Cardiac septum (tissue), 1 donor: ENCODE measurements at regions not wholly inside any gene's neighbourhood (a gene's known extent, or its start where the extent isn't known, plus 50 kb on each side); places are given as distances from the start of the nearest gene placed in this dataset.
"Not testable (repeated sequence)": the region's sequence is repeated elsewhere in the genome, so short reads cannot be mapped to it uniquely, and the experiment has no call there.

ENCODE experiments used
- DNase-seq: peaks from one replicate; pipeline ENCODE4 v3.0.0-alpha.2; 2020; ENCODE audit warnings: low spot score
- intact Hi-C: fragments of 100-400 bp; cut with DNase I; formaldehyde crosslinking; loops from one replicate; pipeline ENCODE4 v1.14.0; 2022
- donor health status: DM: no; HTN: no; CAD: no.

- intact Hi-C loops, DNase-seq: not testable (repeated sequence)
Measured at GRCh38 chr15:20279056-20279455, 262.5 kb downstream of the GOLGA6L6 start.

GRCh38 chr15:20278376-20278775 lies 263.2 kb downstream of the GOLGA6L6 start:
- DNase-seq = peak; percentile 54
- intact Hi-C loops = not testable (repeated sequence)

GRCh38 chr15:20277451-20277850 lies 264.1 kb downstream of the GOLGA6L6 start:
- intact Hi-C loops = not testable (repeated sequence)
- peak; percentile 41 for DNase-seq

- intact Hi-C loops = not testable (repeated sequence)
- DNase-seq = peak; percentile 76
Measured at GRCh38 chr15:20276312-20277114, 265.1 kb downstream of the GOLGA6L6 start.

GRCh38 chr15:20275373-20275967 lies 266.1 kb downstream of the GOLGA6L6 start:
- intact Hi-C loops = not testable (repeated sequence)
- peak; percentile 44 for DNase-seq

- intact Hi-C loops = no loop called here
- DNase-seq = no peak
Measured at GRCh38 chr15:20272422-20273184, 269.0 kb downstream of the GOLGA6L6 start.

GRCh38 chr15:20271647-20272046 lies 270.0 kb downstream of the GOLGA6L6 start:
- intact Hi-C loops = no loop called here
- DNase-seq = no peak

GRCh38 chr15:20269956-20270355 lies 271.6 kb downstream of the GOLGA6L6 start:
- intact Hi-C loops, DNase-seq: not testable (repeated sequence)

- DNase-seq, intact Hi-C loops: not testable (repeated sequence)
Measured at GRCh38 chr15:20267996-20268395, 273.6 kb downstream of the GOLGA6L6 start.

- intact Hi-C loops, DNase-seq: not testable (repeated sequence)
Measured at GRCh38 chr15:20267051-20267730, 274.4 kb downstream of the GOLGA6L6 start.

GRCh38 chr15:20265710-20266109 lies 275.9 kb downstream of the GOLGA6L6 start:
- DNase-seq, intact Hi-C loops: not testable (repeated sequence)

- DNase-seq, intact Hi-C loops: not testable (repeated sequence)
Measured at GRCh38 chr15:20261321-20262280, 280.0 kb downstream of the GOLGA6L6 start.

GRCh38 chr15:20260650-20261049 lies 280.9 kb downstream of the GOLGA6L6 start:
- DNase-seq, intact Hi-C loops: not testable (repeated sequence)

GRCh38 chr15:20259559-20260190 lies 281.9 kb downstream of the GOLGA6L6 start:
- DNase-seq, intact Hi-C loops: not testable (repeated sequence)

GRCh38 chr15:20256394-20256793 lies 285.2 kb downstream of the GOLGA6L6 start:
- DNase-seq, intact Hi-C loops: not testable (repeated sequence)

- DNase-seq = not testable (repeated sequence)
Measured at GRCh38 chr15:20255641-20256040, 286.0 kb downstream of the GOLGA6L6 start.

GRCh38 chr15:20253047-20253615 lies 288.5 kb downstream of the GOLGA6L6 start:
- DNase-seq, intact Hi-C loops: not testable (repeated sequence)

More at GRCh38 chr15:20255641-20256040, 286.0 kb downstream of the GOLGA6L6 start:
- intact Hi-C loops = not testable (repeated sequence)

GRCh38 chr15:20252040-20252439 lies 289.6 kb downstream of the GOLGA6L6 start:
- DNase-seq, intact Hi-C loops: not testable (repeated sequence)
